GM18861 (cell line): ENCODE measurements at regions not wholly inside any gene's neighbourhood (a gene's known extent, or its start where the extent isn't known, plus 50 kb on each side); places are given as distances from the start of the nearest gene placed in this dataset.

ENCODE experiments used
- ATAC-seq: cut with Tn5 transposase; IDR thresholded peaks from one replicate; pipeline ENCODE4 v1.9.1; 2021; ENCODE audit not compliant: unreplicated experiment

DNA sequence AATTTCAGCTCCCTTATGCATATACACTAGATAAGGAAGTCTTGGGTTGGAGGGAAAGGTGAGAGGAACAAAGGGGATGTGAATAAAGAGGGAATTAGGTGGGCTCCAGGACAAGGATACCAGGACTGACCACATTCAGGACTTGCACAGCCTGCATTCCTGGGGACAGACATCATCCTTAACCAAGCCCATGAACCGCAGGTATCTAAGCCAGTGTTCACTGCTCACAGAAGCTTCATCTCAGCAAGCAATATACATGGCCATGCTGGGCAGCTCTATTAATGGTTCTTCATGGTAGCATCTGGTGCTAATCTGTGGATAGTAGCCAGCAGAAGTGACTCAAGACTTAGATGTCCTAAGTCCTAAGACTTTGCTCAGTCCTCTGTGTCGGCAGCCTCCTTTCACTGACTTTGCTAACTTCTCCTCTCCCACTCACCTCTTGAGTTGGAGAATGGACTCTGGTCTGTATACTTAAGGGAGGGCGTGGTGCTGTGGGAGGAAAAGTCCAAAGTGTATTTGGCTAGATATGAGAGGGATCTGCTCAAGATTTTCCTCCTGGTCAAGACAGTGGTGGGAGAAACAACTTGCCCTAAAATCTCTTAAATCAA lies 136.1 kb downstream of the ASCL1 start:
- ATAC-seq = no peak

DNA sequence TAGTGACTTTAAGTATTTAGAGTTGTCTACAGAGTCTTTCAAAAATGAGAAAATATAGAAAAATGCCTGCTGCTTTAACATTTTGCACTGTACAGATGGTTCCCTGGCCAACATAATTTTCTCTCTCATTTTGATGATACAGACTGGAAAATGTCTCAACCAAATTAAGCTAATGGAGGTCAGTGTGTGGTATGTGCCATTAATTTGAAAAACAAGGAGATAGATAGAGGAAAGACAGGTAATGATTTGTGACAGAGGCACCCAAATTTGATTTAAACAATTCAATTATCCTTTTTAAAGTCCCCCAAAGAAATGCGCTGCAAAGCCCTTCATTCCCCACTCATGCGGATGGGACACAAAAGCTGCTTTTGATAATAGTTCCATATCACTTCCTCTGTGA lies 140.0 kb downstream of the ASCL1 start:
- ATAC-seq = no peak

DNA sequence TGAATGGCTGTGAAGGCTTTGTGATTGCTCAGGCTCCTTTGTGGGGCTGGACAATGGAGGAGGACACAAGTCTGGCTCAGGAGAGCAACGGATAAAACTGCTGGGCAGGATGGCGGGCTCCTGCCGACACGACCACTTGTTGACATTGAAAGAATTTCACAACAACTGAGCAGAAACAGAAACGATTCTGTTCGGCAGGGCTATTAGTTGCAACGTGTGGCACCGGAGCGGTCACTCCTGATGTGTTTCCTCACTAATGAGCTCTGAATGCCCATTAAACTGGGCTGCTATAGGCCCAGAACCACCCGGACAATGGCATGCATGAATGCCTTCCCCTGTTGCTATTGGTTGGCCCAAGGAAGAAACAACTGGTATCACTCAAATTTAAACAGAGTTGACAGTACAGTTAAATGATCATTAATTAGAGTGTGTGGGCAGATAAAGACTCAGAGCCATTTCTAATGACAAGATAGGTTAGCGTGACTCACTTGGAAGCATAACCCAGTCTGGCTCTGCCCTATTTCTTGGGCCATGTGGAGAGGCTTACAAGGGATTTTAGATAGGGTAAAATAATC lies 142.9 kb downstream of the ASCL1 start:
- ATAC-seq = no peak

DNA sequence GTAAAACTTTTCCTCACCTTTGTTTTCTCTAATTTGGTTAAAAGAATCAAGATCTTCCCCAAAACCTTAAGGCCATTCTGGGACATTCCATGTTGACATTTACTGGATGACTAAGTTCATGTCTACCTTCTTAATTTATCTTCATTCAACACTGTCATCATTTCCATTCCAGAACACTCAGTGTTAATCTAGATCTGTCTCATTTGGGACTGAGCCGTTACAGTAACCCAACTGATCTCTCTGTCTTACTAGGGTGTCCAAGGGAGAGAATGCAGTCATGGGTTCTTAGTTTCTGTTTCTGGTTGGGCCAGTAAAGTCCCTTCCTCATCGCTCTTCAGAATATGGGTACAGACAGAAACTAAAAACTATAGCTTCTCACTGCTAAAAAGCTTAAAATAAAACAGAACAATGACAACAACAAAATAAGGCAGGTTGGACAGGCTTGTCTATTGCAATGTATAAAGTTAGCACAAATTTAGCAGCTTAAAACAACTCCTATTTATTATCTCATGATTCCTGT lies 144.8 kb downstream of the ASCL1 start:
- ATAC-seq = peak; percentile 57

DNA sequence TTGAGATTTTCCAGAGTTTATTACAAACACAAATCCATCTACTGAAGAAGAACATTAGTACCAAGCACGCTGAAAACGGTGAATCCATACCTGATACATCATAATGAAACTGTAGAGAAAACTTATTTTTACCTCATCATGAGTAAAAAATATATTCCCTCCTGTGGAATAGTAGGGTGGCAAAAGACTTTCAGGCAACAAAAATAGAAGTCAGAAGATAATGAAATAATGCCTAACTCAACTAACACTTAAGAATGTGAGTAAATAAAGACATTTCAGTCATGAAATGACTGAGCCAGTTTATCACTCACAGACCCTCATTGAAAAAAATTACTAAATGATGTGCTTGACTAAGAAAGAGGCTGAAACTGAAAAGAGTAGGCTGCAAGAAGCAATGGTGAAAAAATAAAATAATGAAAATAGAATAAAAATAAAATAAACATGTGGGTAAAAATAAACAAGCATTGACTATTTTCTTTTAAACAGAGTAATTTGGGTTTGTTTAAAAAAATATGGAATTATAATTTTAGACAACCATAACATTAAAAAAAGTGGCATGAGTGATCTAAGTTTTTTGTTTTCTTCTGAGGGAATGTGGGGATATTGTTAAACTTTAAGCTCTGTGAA lies 148.6 kb downstream of the ASCL1 start:
- peak; percentile 74 for ATAC-seq

DNA sequence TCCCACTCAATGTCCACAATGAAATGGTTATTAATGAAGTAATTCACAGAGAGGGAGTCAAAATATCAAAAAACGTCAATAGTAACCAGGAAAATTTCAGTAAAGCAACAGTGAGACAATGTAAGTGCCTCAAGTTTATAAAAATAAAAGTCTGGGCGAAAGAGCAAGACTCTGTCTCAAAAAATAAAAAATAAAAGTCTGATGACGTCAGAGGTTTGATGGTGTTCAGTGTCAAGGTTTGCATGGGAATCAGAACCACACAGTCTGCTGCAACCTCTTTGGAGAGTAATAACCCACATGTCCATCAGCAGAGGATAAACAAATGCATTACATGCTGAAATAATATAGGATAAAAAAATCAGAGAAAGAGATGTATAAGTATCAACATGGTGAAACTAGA lies 152.4 kb downstream of the ASCL1 start:
- ATAC-seq = no peak

DNA sequence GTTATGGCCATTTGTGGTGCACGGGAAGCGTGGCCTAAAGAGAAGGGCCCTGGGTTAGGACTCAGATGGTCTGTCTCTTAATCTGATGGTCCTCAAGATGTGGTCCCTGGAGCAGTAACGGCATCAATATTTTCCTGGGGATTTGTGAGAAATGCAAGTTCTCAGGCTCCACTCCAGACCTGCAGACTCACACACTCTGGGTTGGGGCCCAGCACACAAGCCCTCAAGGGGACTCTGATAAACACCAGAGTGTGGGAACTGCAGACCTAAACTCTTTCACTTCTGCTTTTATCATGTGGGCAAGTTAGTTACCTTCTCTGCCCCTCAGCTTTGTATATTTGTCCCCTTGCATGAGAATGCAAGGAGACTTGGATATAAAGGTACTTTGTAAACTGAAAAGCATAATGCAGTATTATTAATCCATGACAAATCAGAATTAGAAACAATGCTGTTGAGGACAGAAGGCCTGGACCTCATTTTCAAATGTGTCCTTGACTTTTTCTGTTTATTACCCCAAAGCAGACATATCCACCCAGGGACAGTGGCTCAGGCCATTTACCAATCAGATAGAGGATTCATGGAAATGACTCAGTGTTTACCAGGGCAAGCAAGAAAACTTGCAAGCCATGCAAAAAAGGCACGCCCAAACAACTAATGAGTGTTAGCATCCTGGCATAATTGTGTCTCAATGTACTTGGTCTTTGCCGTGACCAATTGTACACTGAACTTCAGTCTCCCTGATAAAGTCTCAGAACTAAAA lies 157.0 kb downstream of the ASCL1 start:
- ATAC-seq = peak; percentile 87

DNA sequence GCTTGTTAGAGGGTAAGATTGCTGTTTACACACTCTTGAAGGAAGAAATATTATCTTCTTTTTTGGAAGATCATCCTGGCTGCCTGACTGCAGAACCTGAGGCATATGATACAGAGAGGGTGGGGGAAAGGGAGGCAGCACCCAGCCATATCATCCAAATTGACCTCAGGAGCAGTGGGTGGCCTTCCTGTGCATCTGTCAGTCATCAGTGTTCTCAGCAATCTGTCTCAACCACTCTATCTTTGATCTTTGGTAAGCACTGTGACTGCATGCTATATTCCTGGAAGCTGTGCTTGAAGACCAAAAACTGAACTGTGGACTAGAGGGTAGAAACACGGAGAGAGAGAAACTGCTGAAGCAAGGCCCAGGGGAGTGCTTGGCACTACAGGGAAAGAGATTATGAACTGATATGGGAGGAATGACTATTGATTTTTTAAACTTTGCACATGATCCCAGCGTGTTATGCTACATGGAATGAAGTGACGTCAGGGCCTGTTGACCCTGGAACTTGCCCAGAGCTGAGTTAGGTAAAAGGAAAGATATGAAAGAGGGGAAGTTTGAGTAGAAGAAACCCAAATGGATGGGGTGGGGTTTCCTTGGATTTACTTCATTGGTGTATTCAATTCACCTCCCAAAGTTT lies 171.5 kb downstream of the ASCL1 start:
- ATAC-seq = no peak

DNA sequence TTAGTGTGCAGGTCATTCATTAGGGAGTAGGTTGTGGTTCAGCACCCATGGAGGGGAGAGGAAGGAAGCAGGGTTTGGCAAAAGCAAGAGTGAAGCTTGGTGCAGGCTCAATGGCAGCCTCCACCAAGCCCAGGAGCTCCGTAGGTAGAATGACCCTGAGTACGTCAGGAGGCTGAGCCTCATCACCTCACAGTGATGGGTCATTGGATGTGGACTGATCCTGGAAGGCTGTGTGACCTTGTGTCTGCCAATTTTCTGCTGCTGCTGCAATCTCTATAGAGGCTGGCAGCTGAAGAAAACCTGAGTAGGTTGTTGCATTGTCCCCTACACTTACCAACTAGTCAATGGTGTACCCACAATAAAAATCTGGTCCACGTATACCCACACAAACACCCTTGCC lies 173.1 kb downstream of the ASCL1 start:
- no peak for ATAC-seq

DNA sequence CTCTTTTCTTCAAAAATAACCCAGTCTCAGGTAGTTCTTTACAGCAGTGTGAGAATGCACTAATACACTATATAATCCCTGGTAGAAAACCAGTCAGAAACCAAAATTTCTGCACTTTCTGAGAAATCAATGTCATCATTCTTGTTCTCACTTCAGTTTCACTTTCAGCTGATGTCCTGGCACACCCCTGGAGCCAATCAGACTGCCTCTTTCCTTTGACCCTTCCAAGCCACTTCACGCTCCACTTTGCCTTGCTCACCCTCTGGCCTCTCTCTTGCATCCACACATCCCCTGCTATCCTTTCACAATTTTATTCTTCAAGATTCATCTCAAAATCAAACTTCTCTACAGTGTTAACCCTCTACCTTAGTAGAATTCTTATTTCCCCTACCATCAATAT lies 181.1 kb downstream of the ASCL1 start:
- no peak for ATAC-seq

DNA sequence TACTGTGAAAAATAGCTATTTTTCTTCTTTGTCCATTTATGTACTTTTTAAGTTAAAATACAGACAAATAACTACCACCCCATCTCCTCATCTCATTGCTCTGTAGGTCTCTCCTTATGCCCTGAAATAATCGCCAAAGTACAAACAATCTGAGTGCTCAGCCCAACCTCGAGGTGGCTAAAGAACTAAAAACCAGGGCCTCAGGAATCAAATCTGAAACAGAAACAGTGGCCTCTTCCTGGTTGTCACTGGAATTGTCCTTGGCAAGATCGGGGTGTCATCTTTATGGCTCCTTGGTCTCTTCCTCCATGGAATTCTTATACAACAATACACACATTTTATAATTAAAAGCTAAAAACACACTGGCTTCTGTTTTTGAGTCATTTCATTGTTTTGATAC lies 182.4 kb downstream of the ASCL1 start:
- ATAC-seq = no peak

DNA sequence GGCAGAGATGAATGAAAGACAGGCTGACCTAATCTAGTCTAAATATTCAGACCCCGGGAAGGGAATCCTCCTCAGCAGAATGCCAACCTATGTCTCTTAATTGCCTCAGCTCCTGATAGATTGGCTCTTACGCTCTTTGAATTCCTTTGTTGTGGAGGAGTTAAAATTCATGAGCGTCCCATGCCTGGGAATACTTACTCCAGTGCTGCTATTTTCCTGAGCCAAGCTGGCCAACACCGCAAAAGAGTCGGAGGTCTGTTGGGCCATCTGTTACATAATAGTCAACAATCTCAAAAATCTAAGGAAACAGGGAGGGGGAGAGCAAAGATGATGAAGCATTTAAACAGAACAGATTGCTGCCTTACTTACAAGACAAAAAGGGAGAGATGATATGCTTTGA lies 182.8 kb downstream of the ASCL1 start:
- ATAC-seq = no peak

DNA sequence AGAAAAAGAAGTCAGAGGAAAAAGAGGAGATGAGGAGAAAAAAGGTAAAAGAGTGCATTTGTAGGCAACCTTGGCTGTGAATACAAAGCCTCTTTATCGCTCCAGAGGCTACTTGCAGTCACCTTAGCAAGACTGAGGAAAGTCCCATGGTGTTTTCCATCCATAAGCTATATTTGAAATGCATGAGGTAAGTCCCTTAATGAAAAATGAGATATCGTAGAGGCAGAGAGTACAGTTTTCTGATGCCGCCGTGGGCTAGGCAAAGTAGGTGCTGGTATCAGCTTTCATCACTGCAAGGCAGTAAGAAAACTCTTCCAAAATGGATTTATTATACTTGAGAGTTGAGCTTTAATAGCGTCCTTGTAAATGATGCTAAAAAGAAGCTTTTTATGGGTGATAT lies 186.8 kb downstream of the ASCL1 start:
- no peak for ATAC-seq

DNA sequence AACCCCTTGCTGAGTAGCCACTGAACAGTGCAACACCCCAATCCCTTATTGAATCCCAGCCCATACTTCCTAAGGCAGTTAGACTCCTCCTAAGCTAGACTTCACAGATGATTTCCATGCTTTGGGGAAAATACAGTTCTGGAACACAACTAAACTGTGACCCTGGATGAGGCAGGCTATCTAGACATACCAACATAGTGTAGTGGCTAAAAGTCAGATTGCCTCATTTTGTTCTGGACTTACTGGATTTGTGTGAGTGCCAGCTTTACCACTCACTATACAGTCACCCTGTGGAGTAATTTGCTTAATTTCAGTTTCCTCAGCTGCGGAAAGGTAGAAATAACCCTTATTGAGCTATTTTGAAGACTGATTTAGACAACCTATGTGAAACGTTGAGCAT lies 203.1 kb downstream of the ASCL1 start:
- ATAC-seq = no peak

DNA sequence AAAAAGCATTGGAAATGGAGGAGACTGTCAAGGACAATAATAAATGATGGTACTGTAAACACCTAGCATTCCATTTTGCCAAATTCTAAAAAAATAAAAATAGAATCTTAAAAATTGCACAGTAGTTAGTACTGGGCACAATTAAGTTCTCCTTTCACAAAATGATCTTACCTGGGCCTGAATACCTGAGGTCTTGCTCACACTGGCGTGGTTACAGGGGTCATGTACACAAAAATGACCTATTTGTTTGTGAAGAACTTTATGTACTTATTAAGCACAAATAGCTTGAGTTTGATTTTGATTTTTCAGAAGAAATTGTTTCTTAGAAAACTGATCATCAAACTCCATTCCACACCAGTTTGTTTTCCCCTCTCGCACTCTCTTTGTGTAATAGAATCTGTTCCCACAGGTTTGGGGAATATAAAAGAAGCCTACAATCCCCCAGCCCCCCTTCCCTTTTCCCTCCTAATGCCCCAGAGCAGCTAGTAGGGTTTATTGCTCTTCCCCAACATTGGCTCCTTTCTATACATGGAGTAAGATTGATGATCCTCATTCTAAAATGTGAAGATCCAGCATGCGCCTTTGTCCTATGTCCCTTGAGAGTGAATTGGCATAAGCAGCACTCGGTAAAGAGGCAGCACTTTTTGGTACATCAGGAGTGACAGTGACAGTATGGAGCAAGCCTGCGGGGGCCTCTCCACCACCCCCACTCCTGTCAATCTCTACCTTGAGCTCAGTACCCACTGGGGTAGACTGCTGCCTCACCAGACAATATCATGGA lies 204.3 kb downstream of the ASCL1 start:
- no peak for ATAC-seq

DNA sequence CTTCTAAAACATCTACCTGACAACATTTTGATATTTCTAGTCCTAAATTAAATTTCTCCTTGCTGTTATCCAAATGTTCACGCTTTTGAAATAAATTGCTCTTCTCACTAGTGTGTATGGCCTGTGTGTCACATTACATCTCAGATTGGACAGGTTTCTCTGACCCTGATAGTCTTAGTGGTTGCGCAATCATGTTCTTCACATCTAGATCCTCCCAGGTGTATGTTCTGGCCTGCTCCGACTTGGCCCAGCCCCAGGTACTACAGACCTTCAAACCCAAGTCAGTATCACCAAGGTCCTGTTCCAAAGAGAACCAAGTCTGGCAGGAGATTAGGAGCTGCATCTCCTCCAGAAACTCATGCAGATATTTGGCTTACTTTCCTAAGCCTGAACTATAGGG lies 209.5 kb downstream of the ASCL1 start:
- ATAC-seq = no peak

DNA sequence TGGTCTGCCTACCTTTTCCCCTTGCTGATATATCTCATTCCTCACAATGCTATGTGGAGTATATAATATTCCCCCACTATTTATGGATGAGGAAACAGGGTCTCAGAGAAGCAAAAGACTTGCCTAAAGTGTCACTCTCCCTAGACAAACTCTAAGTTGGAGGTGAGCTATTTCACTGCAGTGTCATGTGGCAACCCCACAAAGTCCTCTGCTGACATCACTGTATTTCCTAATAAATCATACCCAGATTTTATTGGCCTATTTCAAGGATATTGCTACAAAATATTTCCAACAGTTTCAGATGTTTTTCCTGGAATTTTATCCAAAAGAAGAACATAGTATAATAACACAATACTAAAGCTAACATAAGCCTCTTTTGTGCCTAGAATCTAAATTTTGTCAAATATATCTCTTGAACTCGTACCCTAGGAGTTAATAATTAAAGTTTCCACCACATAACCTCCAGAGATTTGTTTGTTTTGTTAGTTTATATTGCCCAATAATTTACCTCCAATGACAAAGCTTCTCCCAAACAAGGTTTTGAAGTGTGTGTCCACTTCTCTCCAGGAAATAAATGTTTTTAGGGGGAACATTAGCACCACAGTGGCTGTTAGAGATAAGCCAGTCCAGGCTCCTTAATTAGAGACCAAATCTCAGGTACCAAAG lies 215.1 kb downstream of the ASCL1 start:
- no peak for ATAC-seq

DNA sequence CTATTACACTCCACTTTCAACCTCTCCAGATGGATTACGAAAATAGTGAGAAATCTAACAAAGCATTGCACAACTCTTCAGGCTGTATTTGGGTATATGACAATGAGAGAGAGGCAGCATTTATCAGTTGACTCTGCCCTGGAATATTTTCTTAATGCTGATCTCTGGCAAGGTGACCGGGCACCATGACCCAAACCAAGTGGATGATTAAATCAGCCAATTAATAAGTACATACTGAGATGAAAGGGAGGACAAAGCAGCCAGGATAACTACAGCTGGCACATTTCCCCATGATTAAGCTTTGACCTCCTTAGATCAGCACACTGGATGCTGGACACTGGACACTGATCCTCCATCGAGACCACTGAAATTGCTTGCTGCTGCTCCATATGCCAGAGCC lies 218.2 kb downstream of the ASCL1 start:
- no peak for ATAC-seq

DNA sequence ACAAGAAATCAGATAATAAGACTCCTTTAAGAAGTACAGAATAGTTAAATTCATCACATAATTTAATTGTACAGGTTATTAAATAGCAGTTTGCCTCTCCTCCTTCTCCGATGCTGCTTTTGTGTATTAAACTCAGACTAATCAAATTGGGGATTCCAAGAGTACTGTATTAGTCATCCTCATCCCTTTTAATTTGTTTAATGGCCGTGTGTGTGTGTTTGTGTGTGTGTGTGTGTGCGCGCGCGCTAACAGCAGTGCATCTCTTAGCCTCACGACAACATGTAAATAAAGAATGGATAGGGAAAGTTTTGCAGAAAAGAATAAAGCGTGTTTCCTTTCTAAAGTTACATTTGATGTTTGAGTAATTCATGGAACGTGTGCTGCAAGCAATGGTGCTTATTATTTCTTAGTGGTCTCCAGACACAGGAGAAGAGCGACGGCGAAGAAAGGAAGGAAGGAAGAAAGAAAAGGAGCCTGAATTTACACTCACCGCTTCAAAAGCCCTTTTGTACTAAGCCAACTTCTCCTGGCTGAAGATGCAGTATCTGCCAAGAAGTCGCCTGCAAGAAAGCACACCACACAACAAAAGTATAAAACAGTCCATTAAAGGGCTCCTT lies 220.3 kb downstream of the ASCL1 start:
- ATAC-seq = no peak
